ENCODE measurements at regions not wholly inside any gene's neighbourhood (a gene's known extent, or its start where the extent isn't known, plus 50 kb on each side); places are given as distances from the start of the nearest gene placed in this dataset.

- H2BK120ac ChIP-seq (replicated peaks; ENCODE audit: low read depth, low read length) = no peak overlapping the region
- no peak overlapping the region for H3K9ac ChIP-seq (replicated peaks in 1 of 4; ENCODE audit: extremely low read depth in 1 of 4, low read depth in 3 of 4, low read length in 3 of 4)
- H3K4me1 ChIP-seq (replicated peaks in 1 of 4; ENCODE audit: control insufficient read depth in 3 of 4, insufficient read depth in 4 of 4, low read length in 3 of 4) = no peaks in the 10 kb centered on the region
- H2BK5ac ChIP-seq (ENCODE audit: low read depth, low read length) = no peak overlapping the region
- H3K4me2 ChIP-seq (ENCODE audit: insufficient read depth in 1 of 2, low read depth in 2 of 2, low read length in 2 of 2) = no peak overlapping the region
- H3K27ac ChIP-seq (ENCODE audit: low read depth, low read length) = no peak overlapping the region
- H3K79me1 ChIP-seq (ENCODE audit: low read depth, low read length) = no peaks in the 10 kb centered on the region
- H3K23ac ChIP-seq (ENCODE audit: insufficient read length) = no peak overlapping the region
- H3K27me3 ChIP-seq (replicated peaks in 1 of 4; ENCODE audit: control insufficient read depth in 3 of 4, extremely low read depth in 1 of 4, insufficient read depth in 3 of 4, low read length in 3 of 4) = no peaks in the 10 kb centered on the region
- ChIA-PET CTCF (ENCODE audit: partially characterized antibody) (interaction anchor here (0.8 kb wide), 1 partner anchor 11 kb away, joined by 4 read pairs; no protein-coding TSS in a partner anchor), POLR2A (ENCODE audit: partially characterized antibody) (no interaction called here)
- no peak overlapping the region for H4K5ac ChIP-seq (ENCODE audit: insufficient read length, low read depth, low read length)
- no peak overlapping the region for H2AFZ ChIP-seq (ENCODE audit: low read length)
- no peaks in the 10 kb centered on the region for H4K20me1 ChIP-seq (replicated peaks in 1 of 2; ENCODE audit: control insufficient read depth in 1 of 2, insufficient read depth in 2 of 2, low read length in 2 of 2)
- no peak overlapping the region for H2BK20ac ChIP-seq (ENCODE audit: low read length)
- no peaks in the 10 kb centered on the region for H3K79me2 ChIP-seq (ENCODE audit: control insufficient read depth in 1 of 2, insufficient read depth in 2 of 2, low read length in 2 of 2)
- no peaks in the 10 kb centered on the region for H3K9me3 ChIP-seq (ENCODE audit: insufficient read depth in 2 of 2, low read depth in 1 of 2, low read length in 1 of 2)
- no peak overlapping the region for H4K91ac ChIP-seq (replicated peaks; ENCODE audit: insufficient read length, low read length)
- H3K4me3 ChIP-seq (ENCODE audit: extremely low read depth in 1 of 4, insufficient read depth in 2 of 4, low read depth in 3 of 4, low read length in 4 of 4) = no peak overlapping the region
- H3K56ac ChIP-seq (replicated peaks; ENCODE audit: insufficient read length, low read depth, low read length) = no peak overlapping the region
- FAIRE-seq = no peak
- H3K23me2 ChIP-seq (ENCODE audit: low read depth, low read length) = no peaks in the 10 kb centered on the region
- no peak for DNase-seq (ENCODE audit: low read depth in 1 of 2, low spot score in 2 of 2)
- no peak overlapping the region for H2BK15ac ChIP-seq (ENCODE audit: low read length)
- 92% methylated on average over 2 of the region's 2 CpGs; no CpG with 5 or more reads in 1 of the 2 experiments for WGBS, 2 experiments (ENCODE audit: extremely low coverage in 1 of 2, insufficient coverage in 1 of 2, insufficient read length in 1 of 2, insufficient replicate concordance in 2 of 2, low coverage in 1 of 2, low lambda C conversion rate in 2 of 2, missing lambda C conversion rate in 1 of 2)
- H3K36me3 ChIP-seq (ENCODE audit: control insufficient read depth in 2 of 4, insufficient read depth in 4 of 4, low read length in 3 of 4) = no peaks in the 10 kb centered on the region
- no peak overlapping the region for H3K14ac ChIP-seq (ENCODE audit: insufficient read length)
- no peak overlapping the region for H4K8ac ChIP-seq (ENCODE audit: extremely low read depth, insufficient read depth, low read length)
- no peak overlapping the region for H2BK12ac ChIP-seq (ENCODE audit: low read depth, low read length)
- H2AK5ac ChIP-seq (ENCODE audit: low read depth, low read length) = no peak overlapping the region
- H3K18ac ChIP-seq (ENCODE audit: extremely low read depth, low read length) = no peak overlapping the region
- H3K4ac ChIP-seq (replicated peaks; ENCODE audit: insufficient read length, low read depth, low read length) = no peak overlapping the region
- no peak for TF ChIP-seq ZNF274 (IDR thresholded peaks at IDR 0.05; ENCODE audit: borderline replicate concordance, extremely low read depth, low read length)
- TF ChIP-seq USF2 (IDR thresholded peaks at IDR 0.05; ENCODE audit: low read length) = no peak
- no peak for TF ChIP-seq PHF8 (conservative IDR thresholded peaks at IDR 0.05; ENCODE audit: low read depth, low read length)
- no peak for TF ChIP-seq CREB1 (IDR thresholded peaks at IDR 0.05)
- TF ChIP-seq KDM4A (IDR thresholded peaks at IDR 0.05; ENCODE audit: low read depth, low read length, severe bottlenecking) = no peak
- TF ChIP-seq BRCA1 (IDR thresholded peaks at IDR 0.05; ENCODE audit: low read depth, low read length) = no peak
- no peak for TF ChIP-seq HDAC6 (IDR thresholded peaks at IDR 0.05; ENCODE audit: low read depth, low read length)
- TF ChIP-seq ATF3 (IDR thresholded peaks at IDR 0.05; ENCODE audit: insufficient read depth, low read depth, low read length) = no peak
- no peak for TF ChIP-seq TCF12 (IDR thresholded peaks at IDR 0.05; ENCODE audit: low read depth, low read length)
- no peak for TF ChIP-seq SAP30 (IDR thresholded peaks at IDR 0.05; ENCODE audit: insufficient read depth, insufficient replicate concordance, low read length)
- no peak for TF ChIP-seq TAF1 (IDR thresholded peaks at IDR 0.05; ENCODE audit: low read depth, low read length)
- no peak for TF ChIP-seq KDM1A (IDR thresholded peaks at IDR 0.05; ENCODE audit: borderline replicate concordance, low read length)
- no peak for TF ChIP-seq SUZ12 (IDR thresholded peaks at IDR 0.05; ENCODE audit: low read length)
Observed at GRCh38 chr1:219313961-219314360, 140.3 kb downstream of the LYPLAL1 start.
